Lung (tissue), 11 donors: ENCODE measurements at regions not wholly inside any gene's neighbourhood (a gene's known extent, or its start where the extent isn't known, plus 50 kb on each side); places are given as distances from the start of the nearest gene placed in this dataset.

Experiments used
- ATAC-seq: fragments of 200-7000 bp; cut with Tn5 transposase; one replicate; pipeline ENCODE4 v1.9.1; 2020; ENCODE audit warnings: moderate number of reproducible peaks; ENCODE audit not compliant: insufficient read depth, low FRiP score
- DNase-seq, 3 donors: peaks; one replicate each; pipeline ENCODE4 v3.0.0-alpha.2; 2013 to 2017
- H3K27ac ChIP-seq, 2 donors: one replicate each; pipeline ENCODE4 v1.5.1; 2013; ENCODE audit warnings: mild to moderate bottlenecking in 2 of 2, moderate library complexity in 2 of 2, control low read depth in 1 of 2, inconsistent platforms in 1 of 2, low read depth in 1 of 2, low read length in 1 of 2
- H3K27me3 ChIP-seq, 3 donors: one replicate each; pipeline ENCODE4 v1.5.1; 2013; ENCODE audit warnings: low read length in 2 of 3; ENCODE audit not compliant: control insufficient read depth in 3 of 3, insufficient read depth in 3 of 3
- H3K36me3 ChIP-seq, 4 donors: one replicate each; pipeline ENCODE4 v1.5.1; 2013; ENCODE audit warnings: low read length in 4 of 4, mild to moderate bottlenecking in 1 of 4, moderate library complexity in 1 of 4; ENCODE audit not compliant: control insufficient read depth in 4 of 4, insufficient read depth in 4 of 4
- H3K4me1 ChIP-seq, 5 donors: one replicate each; pipeline ENCODE4 v1.5.1; 2013; ENCODE audit warnings: low read length in 5 of 5, mild to moderate bottlenecking in 2 of 5, moderate library complexity in 1 of 5; ENCODE audit not compliant: control insufficient read depth in 5 of 5, insufficient read depth in 5 of 5
- H3K4me3 ChIP-seq: one replicate; pipeline ENCODE4 v1.5.1; 2013; ENCODE audit warnings: mild to moderate bottlenecking, control low read depth, moderate library complexity
- H3K9ac ChIP-seq, 2 donors: one replicate each; pipeline ENCODE4 v1.5.1; 2013; ENCODE audit warnings: low read length in 2 of 2, control low read depth in 1 of 2; ENCODE audit not compliant: insufficient read depth in 1 of 2
- H3K9me3 ChIP-seq, 4 donors: one replicate each; pipeline ENCODE4 v1.5.1; 2013; ENCODE audit warnings: low read length in 3 of 4, mild to moderate bottlenecking in 1 of 4, moderate library complexity in 1 of 4; ENCODE audit not compliant: control insufficient read depth in 4 of 4, insufficient read depth in 3 of 4
- CTCF ChIP-seq: IDR thresholded peaks from 2 replicates; pipeline ENCODE4 v1.5.1; 2012; ENCODE audit warnings: mild to moderate bottlenecking; ENCODE audit errors: control extremely low read depth, extremely low read depth
- WGBS, 2 donors: extraction: QIAGEN DNeasy Blood & Tissue Kit; methylation state at CpG; one replicate each; pipeline ENCODE4 v1.1.7; 2013; 5-methylcytosine and 5-hydroxymethylcytosine counted together
- donor health status: control.
- donor health status: control.
- donor health status: Bipolar disorder and iron deficiency.
- donor health status: healthy.
- donor health status: DM: yes; HTN: yes; CAD: no.

GRCh38 chr2:48085888-48086287 lies 179.6 kb upstream of the FBXO11 start:
- Histone ChIP-seq H3K27ac (no peak overlapping the region), H3K36me3 (no peaks in the 10 kb centered on the region), H3K9me3 (peaks cover 0 to 3% (median 0%) of the 10 kb centered on the region in 4 donors), H3K4me1 (no peaks in the 10 kb centered on the region), H3K27me3 (peaks cover 0 to 4% (median 2%) of the 10 kb centered on the region in 3 donors), H3K4me3 (no peak overlapping the region), H3K9ac (no peak overlapping the region)
- WGBS, 2 donors, result 89 to 90% methylated on average over 1 of the region's 1 CpG
- no peak for TF ChIP-seq CTCF
- DNase-seq (no peak), ATAC-seq (no peak)

GRCh38 chr2:48088994-48089393 lies 182.7 kb upstream of the FBXO11 start:
- Histone ChIP-seq H3K9me3 (peaks cover 0 to 7% (median 0%) of the 10 kb centered on the region in 4 donors), H3K9ac (no peak overlapping the region), H3K27me3 (peaks cover 0 to 4% (median 0%) of the 10 kb centered on the region in 3 donors), H3K27ac (no peak overlapping the region), H3K4me1 (peaks cover 0 to 3% (median 0%) of the 10 kb centered on the region in 5 donors), H3K4me3 (no peak overlapping the region), H3K36me3 (no peaks in the 10 kb centered on the region)
- TF ChIP-seq CTCF, result no peak
- WGBS, 2 donors, result 86 to 93% methylated on average over 2 of the region's 2 CpGs
- no peak for DNase-seq
- no peak for ATAC-seq

- H3K27ac ChIP-seq, result no peak overlapping the region
- peaks cover 0 to 7% (median 0%) of the 10 kb centered on the region in 4 donors for H3K9me3 ChIP-seq
- H3K4me3 ChIP-seq, result no peak overlapping the region
- WGBS, 2 donors, result 68 to 82% methylated on average over 1 of the region's 1 CpG
- no peaks in the 10 kb centered on the region for H3K36me3 ChIP-seq
- H3K4me1 ChIP-seq, result peaks cover 0 to 3% (median 0%) of the 10 kb centered on the region in 5 donors
- ATAC-seq, result no peak
- TF ChIP-seq CTCF, result no peak
- no peak overlapping the region for H3K9ac ChIP-seq
- no peaks in the 10 kb centered on the region for H3K27me3 ChIP-seq
- DNase-seq, result no peak
These were observed 183.3 kb upstream of the FBXO11 start for GRCh38 chr2:48089644-48090043.
